ENCODE measurements at regions not wholly inside any gene's neighbourhood (a gene's known extent, or its start where the extent isn't known, plus 50 kb on each side); places are given as distances from the start of the nearest gene placed in this dataset.

- no peak for TF ChIP-seq CTCF (conservative IDR thresholded peaks at IDR 0.05; ENCODE audit: low read depth, low read length)
- no peak for DNase-seq (ENCODE audit: low read depth)
These were observed 321.0 kb downstream of the DLEU7 start for GRCh38 chr13:50522506-50522905.

GRCh38 chr13:50523307-50523706 is 320.2 kb downstream of the DLEU7 start:
- H3K4me3 ChIP-seq (ENCODE audit: low read depth, low read length), result no peak overlapping the region
- TF ChIP-seq CTCF (conservative IDR thresholded peaks at IDR 0.05; ENCODE audit: low read depth, low read length), result no peak
- no peak for DNase-seq (ENCODE audit: low read depth)

More at GRCh38 chr13:50522506-50522905, 321.0 kb downstream of the DLEU7 start:
- H3K4me3 ChIP-seq (ENCODE audit: low read depth, low read length), result no peak overlapping the region

- no peak for DNase-seq (ENCODE audit: low read depth)
- TF ChIP-seq CTCF (conservative IDR thresholded peaks at IDR 0.05; ENCODE audit: low read depth, low read length), result no peak
- H3K4me3 ChIP-seq (ENCODE audit: low read depth, low read length), result no peak overlapping the region
These were observed 318.9 kb downstream of the DLEU7 start for GRCh38 chr13:50524560-50524959.

GRCh38 chr13:50526661-50527071 is 316.8 kb downstream of the DLEU7 start:
- no peak overlapping the region for H3K4me3 ChIP-seq (ENCODE audit: low read depth, low read length)
- TF ChIP-seq CTCF (conservative IDR thresholded peaks at IDR 0.05; ENCODE audit: low read depth, low read length), result no peak
- DNase-seq (ENCODE audit: low read depth), result no peak

GRCh38 chr13:50527188-50527587 is 316.3 kb downstream of the DLEU7 start:
- TF ChIP-seq CTCF (conservative IDR thresholded peaks at IDR 0.05; ENCODE audit: low read depth, low read length), result no peak
- DNase-seq (ENCODE audit: low read depth), result no peak
- no peak overlapping the region for H3K4me3 ChIP-seq (ENCODE audit: low read depth, low read length)

GRCh38 chr13:50527612-50528509 is 315.6 kb downstream of the DLEU7 start:
- H3K4me3 ChIP-seq (ENCODE audit: low read depth, low read length), result no peak overlapping the region
- no peak for TF ChIP-seq CTCF (conservative IDR thresholded peaks at IDR 0.05; ENCODE audit: low read depth, low read length)
- no peak for DNase-seq (ENCODE audit: low read depth)

Measured in epithelial cell of proximal tubule (primary cell).